ENCODE measurements at regions not wholly inside any gene's neighbourhood (a gene's known extent, or its start where the extent isn't known, plus 50 kb on each side); places are given as distances from the start of the nearest gene placed in this dataset.

GRCh38 chr6:23454080-23454976 is 671.7 kb upstream of the NRSN1 start:
- Histone ChIP-seq H3K36me3 (ENCODE audit: control insufficient read depth, insufficient read depth, low read length) (no peaks in the 10 kb centered on the region), H3K27me3 (ENCODE audit: control insufficient read depth, insufficient read depth, low read length) (no peaks in the 10 kb centered on the region), H3K4me3 (ENCODE audit: low read depth, low read length) (no peak overlapping the region)
- peak; percentile 50 for DNase-seq (ENCODE audit: low read depth)
- no peak for TF ChIP-seq CTCF (IDR thresholded peaks at IDR 0.05; ENCODE audit: insufficient read depth, low read length, poor library complexity, severe bottlenecking)

DNA sequence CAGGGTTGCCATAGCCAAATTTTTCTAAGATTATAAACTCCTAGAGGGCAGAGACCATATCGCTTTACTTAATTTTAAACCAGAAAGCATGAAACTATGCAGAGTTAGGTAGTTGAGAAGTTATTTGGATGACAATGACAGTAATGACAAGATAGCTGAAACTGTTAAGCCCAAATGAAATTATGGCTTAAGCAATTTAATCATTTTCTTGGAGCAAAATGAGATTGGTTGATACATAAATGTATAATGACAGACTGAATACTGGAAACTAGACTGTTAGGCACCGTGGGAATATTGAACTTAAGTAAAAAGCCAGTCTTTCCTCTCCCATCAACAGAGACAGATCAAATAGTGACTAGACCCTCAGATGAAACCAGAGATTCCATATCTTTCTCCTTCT is 670.3 kb upstream of the NRSN1 start:
- no peaks in the 10 kb centered on the region for H3K36me3 ChIP-seq (ENCODE audit: control insufficient read depth, insufficient read depth, low read length)
- DNase-seq (ENCODE audit: low read depth): no peak
- no peak for TF ChIP-seq CTCF (IDR thresholded peaks at IDR 0.05; ENCODE audit: insufficient read depth, low read length, poor library complexity, severe bottlenecking)
- H3K27me3 ChIP-seq (ENCODE audit: control insufficient read depth, insufficient read depth, low read length): no peaks in the 10 kb centered on the region
- no peak overlapping the region for H3K4me3 ChIP-seq (ENCODE audit: low read depth, low read length)

GRCh38 chr6:23456396-23456795 is 669.6 kb upstream of the NRSN1 start:
- no peak for DNase-seq (ENCODE audit: low read depth)
- H3K36me3 ChIP-seq (ENCODE audit: control insufficient read depth, insufficient read depth, low read length): no peaks in the 10 kb centered on the region
- no peak for TF ChIP-seq CTCF (IDR thresholded peaks at IDR 0.05; ENCODE audit: insufficient read depth, low read length, poor library complexity, severe bottlenecking)

GRCh38 chr6:23457321-23457720 is 668.7 kb upstream of the NRSN1 start:
- no peaks in the 10 kb centered on the region for H3K36me3 ChIP-seq (ENCODE audit: control insufficient read depth, insufficient read depth, low read length)
- TF ChIP-seq CTCF (IDR thresholded peaks at IDR 0.05; ENCODE audit: insufficient read depth, low read length, poor library complexity, severe bottlenecking): no peak
- DNase-seq (ENCODE audit: low read depth): no peak

More at GRCh38 chr6:23456396-23456795, 669.6 kb upstream of the NRSN1 start:
- H3K27me3 ChIP-seq (ENCODE audit: control insufficient read depth, insufficient read depth, low read length): no peaks in the 10 kb centered on the region
- no peak overlapping the region for H3K4me3 ChIP-seq (ENCODE audit: low read depth, low read length)

GRCh38 chr6:23465912-23466311 is 660.1 kb upstream of the NRSN1 start:
- DNase-seq (ENCODE audit: low read depth): no peak
- no peak for TF ChIP-seq CTCF (IDR thresholded peaks at IDR 0.05; ENCODE audit: insufficient read depth, low read length, poor library complexity, severe bottlenecking)
- H3K4me3 ChIP-seq (ENCODE audit: low read depth, low read length): no peak overlapping the region
- no peaks in the 10 kb centered on the region for H3K27me3 ChIP-seq (ENCODE audit: control insufficient read depth, insufficient read depth, low read length)
- H3K36me3 ChIP-seq (ENCODE audit: control insufficient read depth, insufficient read depth, low read length): no peaks in the 10 kb centered on the region

More at GRCh38 chr6:23457321-23457720, 668.7 kb upstream of the NRSN1 start:
- Histone ChIP-seq H3K4me3 (ENCODE audit: low read depth, low read length) (no peak overlapping the region), H3K27me3 (ENCODE audit: control insufficient read depth, insufficient read depth, low read length) (no peaks in the 10 kb centered on the region)

Data from kidney epithelial cell (primary cell).